Activated CD8-positive, alpha-beta T cell treated with anti-CD3 and anti-CD28 coated beads for 36 hours (primary cell): ENCODE measurements at regions not wholly inside any gene's neighbourhood (a gene's known extent, or its start where the extent isn't known, plus 50 kb on each side); places are given as distances from the start of the nearest gene placed in this dataset.
"Not testable (repeated sequence)": the region's sequence is repeated elsewhere in the genome, so short reads cannot be mapped to it uniquely, and the experiment has no call there.

ENCODE experiments used
- ATAC-seq: fragments of 200-7000 bp; cut with Tn5 transposase; one replicate; pipeline ENCODE4 v1.10.0; 2021; ENCODE audit warnings: mild to moderate bottlenecking, moderate library complexity
- CTCF ChIA-PET: fragments of 350-600 bp; sonication (Branson Sonifier 250); formaldehyde crosslinking; loops from one replicate; lab custom pipeline; 2021; ENCODE audit warnings: antibody characterized with exemption; lab: Charles Lee
- POLR2A ChIA-PET: fragments of 350-600 bp; sonication (Branson Sonifier 250); formaldehyde crosslinking; loops from one replicate; lab custom pipeline; 2021; ENCODE audit warnings: antibody characterized with exemption; lab: Charles Lee
- DNase-seq: peaks from one replicate; pipeline ENCODE4 v3.0.0-alpha.2; 2020
- H3K27ac Mint-ChIP-seq: one replicate; pipeline ENCODE4 v1.8.0; 2021; ENCODE audit warnings: mild to moderate bottlenecking, mixed read lengths
- H3K27me3 Mint-ChIP-seq: one replicate; pipeline ENCODE4 v1.8.0; 2021; ENCODE audit warnings: mixed read lengths
- H3K36me3 Mint-ChIP-seq: one replicate; pipeline ENCODE4 v1.8.0; 2021; ENCODE audit warnings: low read depth, mixed read lengths
- H3K4me1 Mint-ChIP-seq: one replicate; pipeline ENCODE4 v1.8.0; 2021; ENCODE audit warnings: low read depth, mixed read lengths
- H3K4me3 Mint-ChIP-seq: one replicate; pipeline ENCODE4 v1.8.0; 2021; ENCODE audit warnings: mild to moderate bottlenecking, moderate library complexity, mixed read lengths
- H3K9me3 Mint-ChIP-seq: one replicate; pipeline ENCODE4 v1.8.0; 2021; ENCODE audit warnings: mixed read lengths
- intact Hi-C: fragments of 100-400 bp; cut with micrococcal nuclease; formaldehyde crosslinking; loops from one replicate; pipeline ENCODE4 v1.10.0; 2022
- TF ChIP-seq, protein P1 (sequence below): fragments of 200-600 bp; IDR thresholded peaks from one replicate; pipeline ENCODE4 v1.8.0; 2022; ENCODE audit warnings: antibody characterized with exemption, mild to moderate bottlenecking

DNA sequence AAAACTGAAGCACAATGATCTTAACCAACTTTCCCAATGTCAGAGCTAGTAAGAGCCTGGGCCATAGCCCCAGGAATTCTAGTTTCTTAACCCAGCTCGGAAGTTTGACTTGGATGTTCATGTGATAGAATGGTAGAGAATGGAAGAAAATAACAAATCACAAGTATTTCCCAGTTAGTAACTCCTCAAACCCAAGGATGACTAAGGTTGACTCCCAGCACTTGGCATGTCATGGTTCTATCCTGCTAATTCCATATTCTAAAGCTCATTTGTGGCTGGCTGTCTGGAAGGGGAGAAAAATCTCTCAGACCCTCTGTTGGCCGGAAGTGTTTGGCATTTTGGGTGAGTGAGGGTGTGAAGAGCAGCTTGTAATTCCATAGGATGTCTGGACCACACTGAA lies 248.7 kb downstream of the RFPL4B start:
- DNase-seq (no peak), ATAC-seq (no peak)
- Mint-ChIP-seq H3K9me3 (peaks cover 2% of the 10 kb centered on the region), H3K27ac (no peak overlapping the region), H3K27me3 (no peaks in the 10 kb centered on the region), H3K36me3 (no peaks in the 10 kb centered on the region), H3K4me3 (no peak overlapping the region), H3K4me1 (no peaks in the 10 kb centered on the region)
- ChIA-PET POLR2A (no interaction called here), CTCF (interaction anchor here (0.7 kb wide), 1 partner anchor 23 kb away, joined by 3 read pairs; no protein-coding TSS in a partner anchor)
- TF ChIP-seq, protein P1, sequence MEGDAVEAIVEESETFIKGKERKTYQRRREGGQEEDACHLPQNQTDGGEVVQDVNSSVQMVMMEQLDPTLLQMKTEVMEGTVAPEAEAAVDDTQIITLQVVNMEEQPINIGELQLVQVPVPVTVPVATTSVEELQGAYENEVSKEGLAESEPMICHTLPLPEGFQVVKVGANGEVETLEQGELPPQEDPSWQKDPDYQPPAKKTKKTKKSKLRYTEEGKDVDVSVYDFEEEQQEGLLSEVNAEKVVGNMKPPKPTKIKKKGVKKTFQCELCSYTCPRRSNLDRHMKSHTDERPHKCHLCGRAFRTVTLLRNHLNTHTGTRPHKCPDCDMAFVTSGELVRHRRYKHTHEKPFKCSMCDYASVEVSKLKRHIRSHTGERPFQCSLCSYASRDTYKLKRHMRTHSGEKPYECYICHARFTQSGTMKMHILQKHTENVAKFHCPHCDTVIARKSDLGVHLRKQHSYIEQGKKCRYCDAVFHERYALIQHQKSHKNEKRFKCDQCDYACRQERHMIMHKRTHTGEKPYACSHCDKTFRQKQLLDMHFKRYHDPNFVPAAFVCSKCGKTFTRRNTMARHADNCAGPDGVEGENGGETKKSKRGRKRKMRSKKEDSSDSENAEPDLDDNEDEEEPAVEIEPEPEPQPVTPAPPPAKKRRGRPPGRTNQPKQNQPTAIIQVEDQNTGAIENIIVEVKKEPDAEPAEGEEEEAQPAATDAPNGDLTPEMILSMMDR = no peak
- intact Hi-C loops = no loop called here

GRCh38 chr6:112597176-112597575 lies 250.0 kb downstream of the RFPL4B start:
- Mint-ChIP-seq H3K27me3 (no peaks in the 10 kb centered on the region), H3K4me3 (no peak overlapping the region), H3K27ac (no peak overlapping the region), H3K36me3 (no peaks in the 10 kb centered on the region), H3K4me1 (no peaks in the 10 kb centered on the region), H3K9me3 (peaks cover 2% of the 10 kb centered on the region)
- intact Hi-C loops = no loop called here
- ChIA-PET CTCF (no interaction called here), POLR2A (no interaction called here)
- ATAC-seq (no peak), DNase-seq (no peak)
- TF ChIP-seq, protein P1 = no peak

- intact Hi-C loops = no loop called here
- TF ChIP-seq, protein P1 = no peak
- no peak for DNase-seq
- Mint-ChIP-seq H3K4me1 (no peaks in the 10 kb centered on the region), H3K9me3 (no peaks in the 10 kb centered on the region), H3K36me3 (no peaks in the 10 kb centered on the region), H3K27me3 (no peaks in the 10 kb centered on the region), H3K4me3 (no peak overlapping the region), H3K27ac (no peak overlapping the region)
- CTCF ChIA-PET = no interaction called here
- POLR2A ChIA-PET = no interaction called here
- ATAC-seq = no peak
Measured at GRCh38 chr6:112600168-112600567, 253.0 kb downstream of the RFPL4B start.

- intact Hi-C loops = no loop called here
- ATAC-seq = no peak
- no peaks in the 10 kb centered on the region for H3K27me3 Mint-ChIP-seq
- CTCF ChIA-PET = no interaction called here
- POLR2A ChIA-PET = interaction anchor here (0.7 kb wide), 1 partner anchor 402 kb away, joined by 3 read pairs; no protein-coding TSS in a partner anchor
- TF ChIP-seq, protein P1 = no peak
- H3K4me1 Mint-ChIP-seq = no peaks in the 10 kb centered on the region
- H3K9me3 Mint-ChIP-seq = peaks cover 7% of the 10 kb centered on the region
- no peaks in the 10 kb centered on the region for H3K36me3 Mint-ChIP-seq
- H3K4me3 Mint-ChIP-seq = no peak overlapping the region
- no peak overlapping the region for H3K27ac Mint-ChIP-seq
- DNase-seq = no peak
Measured at GRCh38 chr6:112603726-112604125, 256.6 kb downstream of the RFPL4B start.

- Mint-ChIP-seq H3K9me3 (peaks cover 15% of the 10 kb centered on the region), H3K4me1 (no peaks in the 10 kb centered on the region), H3K36me3 (no peaks in the 10 kb centered on the region), H3K27me3 (no peaks in the 10 kb centered on the region), H3K4me3 (no peak overlapping the region), H3K27ac (no peak overlapping the region)
- TF ChIP-seq, protein P1 = no peak
- CTCF ChIA-PET = no interaction called here
- DNase-seq (no peak), ATAC-seq (no peak)
- POLR2A ChIA-PET = no interaction called here
- intact Hi-C loops = no loop called here
Measured at GRCh38 chr6:112606656-112607435, 259.7 kb downstream of the RFPL4B start.

GRCh38 chr6:112608925-112609324 lies 261.8 kb downstream of the RFPL4B start:
- H3K36me3 Mint-ChIP-seq, H3K27me3 Mint-ChIP-seq, intact Hi-C loops, DNase-seq, H3K4me1 Mint-ChIP-seq, H3K27ac Mint-ChIP-seq, POLR2A ChIA-PET, CTCF ChIA-PET, ATAC-seq, H3K4me3 Mint-ChIP-seq: not testable (repeated sequence)
- H3K9me3 Mint-ChIP-seq = peaks cover 15% of the 10 kb centered on the region
